Neural crest cell (in vitro differentiated cells): ENCODE measurements at regions not wholly inside any gene's neighbourhood (a gene's known extent, or its start where the extent isn't known, plus 50 kb on each side); places are given as distances from the start of the nearest gene placed in this dataset.

Source experiments
- DNase-seq: peaks from one replicate; pipeline ENCODE4 v3.0.0; 2021; ENCODE audit warnings: low read depth, mixed read lengths, low spot score
- H3K27ac Mint-ChIP-seq: one replicate; pipeline ENCODE4 v1.8.0; 2021; ENCODE audit warnings: mild to moderate bottlenecking, mixed read lengths; ENCODE audit not compliant: unreplicated experiment
- H3K27me3 Mint-ChIP-seq: 2 replicates; pipeline ENCODE4 v1.8.0; 2021; ENCODE audit warnings: low read depth, mild to moderate bottlenecking, mixed read lengths
- H3K36me3 Mint-ChIP-seq: 2 replicates; pipeline ENCODE4 v1.8.0; 2021; ENCODE audit warnings: low read depth, mild to moderate bottlenecking, mixed read lengths
- H3K4me1 Mint-ChIP-seq: 2 replicates; pipeline ENCODE4 v1.8.0; 2021; ENCODE audit warnings: mixed read lengths
- H3K4me3 Mint-ChIP-seq: one replicate; pipeline ENCODE4 v1.8.0; 2021; ENCODE audit warnings: mild to moderate bottlenecking, mixed read lengths
- H3K9me3 Mint-ChIP-seq: 2 replicates; pipeline ENCODE4 v1.8.0; 2021; ENCODE audit warnings: mixed read lengths
- TF ChIP-seq, protein P1 (sequence below): fragments of 200-600 bp; sonication (generic); conservative IDR thresholded peaks from 2 replicates; pipeline ENCODE4 v1.5.0; 2021; ENCODE audit warnings: antibody characterized with exemption, mild to moderate bottlenecking

DNA sequence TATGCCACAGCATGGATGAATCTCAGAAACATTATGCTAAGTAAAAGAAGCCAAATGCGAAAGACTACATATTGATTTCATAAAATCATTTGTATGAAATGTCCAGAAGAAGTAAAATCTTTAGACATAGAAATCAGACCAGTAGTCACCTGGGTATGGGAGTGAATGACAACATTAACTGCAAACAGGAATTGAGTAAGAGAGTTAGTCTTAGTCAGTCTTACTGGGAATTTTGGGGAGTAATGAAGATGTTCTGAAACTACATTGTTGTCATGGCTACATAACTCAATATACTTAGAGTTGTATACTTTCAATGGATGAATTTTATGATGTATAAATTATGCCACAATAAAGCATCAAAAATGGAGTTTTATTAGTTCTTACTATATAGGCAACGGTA, 107.8 kb upstream of the CHORDC1 start:
- Mint-ChIP-seq H3K4me3 (no peak overlapping the region), H3K9me3 (no peaks in the 10 kb centered on the region), H3K27me3 (no peaks in the 10 kb centered on the region), H3K27ac (no peak overlapping the region), H3K4me1 (no peaks in the 10 kb centered on the region), H3K36me3 (no peaks in the 10 kb centered on the region)
- TF ChIP-seq, protein P1, sequence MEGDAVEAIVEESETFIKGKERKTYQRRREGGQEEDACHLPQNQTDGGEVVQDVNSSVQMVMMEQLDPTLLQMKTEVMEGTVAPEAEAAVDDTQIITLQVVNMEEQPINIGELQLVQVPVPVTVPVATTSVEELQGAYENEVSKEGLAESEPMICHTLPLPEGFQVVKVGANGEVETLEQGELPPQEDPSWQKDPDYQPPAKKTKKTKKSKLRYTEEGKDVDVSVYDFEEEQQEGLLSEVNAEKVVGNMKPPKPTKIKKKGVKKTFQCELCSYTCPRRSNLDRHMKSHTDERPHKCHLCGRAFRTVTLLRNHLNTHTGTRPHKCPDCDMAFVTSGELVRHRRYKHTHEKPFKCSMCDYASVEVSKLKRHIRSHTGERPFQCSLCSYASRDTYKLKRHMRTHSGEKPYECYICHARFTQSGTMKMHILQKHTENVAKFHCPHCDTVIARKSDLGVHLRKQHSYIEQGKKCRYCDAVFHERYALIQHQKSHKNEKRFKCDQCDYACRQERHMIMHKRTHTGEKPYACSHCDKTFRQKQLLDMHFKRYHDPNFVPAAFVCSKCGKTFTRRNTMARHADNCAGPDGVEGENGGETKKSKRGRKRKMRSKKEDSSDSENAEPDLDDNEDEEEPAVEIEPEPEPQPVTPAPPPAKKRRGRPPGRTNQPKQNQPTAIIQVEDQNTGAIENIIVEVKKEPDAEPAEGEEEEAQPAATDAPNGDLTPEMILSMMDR, result no peak
- no peak for DNase-seq

DNA sequence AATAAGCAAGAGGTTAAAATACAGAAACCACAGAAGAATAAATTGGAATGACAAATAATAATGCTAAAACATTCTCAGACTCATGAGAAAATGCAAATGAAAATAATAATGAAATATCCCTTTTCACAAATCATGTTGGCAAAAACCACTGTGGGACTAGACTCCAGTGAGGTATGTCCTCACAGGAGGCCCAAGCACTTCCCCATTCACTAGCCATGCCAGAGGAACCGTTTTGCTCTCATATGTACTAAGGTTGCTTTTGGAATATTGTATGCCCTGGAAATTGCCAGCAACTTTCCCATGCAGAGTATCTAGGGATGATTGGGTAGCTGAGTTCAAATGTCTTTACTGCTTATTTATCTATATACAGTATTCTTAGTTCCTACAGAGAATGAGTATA, 106.2 kb upstream of the CHORDC1 start:
- no peak for DNase-seq
- H3K27ac Mint-ChIP-seq, result no peak overlapping the region
- TF ChIP-seq, protein P1, result no peak
- H3K36me3 Mint-ChIP-seq, result no peaks in the 10 kb centered on the region
- H3K4me3 Mint-ChIP-seq, result no peak overlapping the region
- H3K27me3 Mint-ChIP-seq, result no peaks in the 10 kb centered on the region
- H3K9me3 Mint-ChIP-seq, result no peaks in the 10 kb centered on the region
- H3K4me1 Mint-ChIP-seq, result no peaks in the 10 kb centered on the region

DNA sequence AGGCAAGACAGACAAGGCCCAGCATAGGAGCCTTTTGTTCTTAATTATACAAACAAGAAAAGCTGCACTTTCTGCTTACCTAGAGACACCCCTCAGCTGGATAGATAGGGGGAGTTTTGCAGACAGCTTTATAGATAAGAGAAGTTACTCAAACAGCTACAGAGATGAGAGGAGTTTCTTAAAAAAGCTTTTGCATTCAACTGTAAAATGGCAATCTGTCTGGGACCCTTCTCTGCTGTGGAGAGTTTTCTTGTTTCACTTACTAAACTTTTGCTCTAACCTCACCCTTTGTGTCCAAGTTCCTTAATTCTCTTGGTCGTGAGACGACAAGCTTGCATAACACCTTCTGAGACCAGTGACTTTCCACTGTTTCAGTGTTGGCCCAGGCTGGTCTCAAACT, 103.8 kb upstream of the CHORDC1 start:
- Mint-ChIP-seq H3K9me3 (peaks cover 2% of the 10 kb centered on the region), H3K4me3 (no peak overlapping the region), H3K36me3 (no peaks in the 10 kb centered on the region), H3K4me1 (no peaks in the 10 kb centered on the region), H3K27ac (no peak overlapping the region), H3K27me3 (no peaks in the 10 kb centered on the region)
- TF ChIP-seq, protein P1, result no peak
- no peak for DNase-seq

DNA sequence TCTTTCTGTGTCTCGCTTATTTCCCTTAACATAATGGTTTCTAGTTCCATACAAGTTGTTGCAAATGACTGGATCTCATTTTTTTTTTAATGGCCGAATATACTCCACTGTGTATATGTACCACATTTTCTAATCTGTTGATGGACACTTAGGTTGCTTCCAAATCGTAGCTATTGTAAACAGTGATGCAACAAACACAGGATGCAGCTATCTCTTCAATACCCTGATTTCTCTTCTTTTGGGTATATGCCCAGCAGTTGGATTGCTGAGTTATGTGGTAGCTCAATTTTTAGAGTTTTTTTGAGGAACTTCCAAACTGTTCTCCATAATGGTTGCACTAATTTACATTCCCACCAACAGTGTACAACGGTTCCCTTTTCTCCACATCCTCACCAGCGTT, 100.4 kb upstream of the CHORDC1 start:
- no peaks in the 10 kb centered on the region for H3K36me3 Mint-ChIP-seq
- no peak overlapping the region for H3K27ac Mint-ChIP-seq
- no peaks in the 10 kb centered on the region for H3K4me1 Mint-ChIP-seq
- no peak for DNase-seq
- no peak overlapping the region for H3K4me3 Mint-ChIP-seq
- H3K27me3 Mint-ChIP-seq, result no peaks in the 10 kb centered on the region
- H3K9me3 Mint-ChIP-seq, result peaks cover 2% of the 10 kb centered on the region
- TF ChIP-seq, protein P1, result no peak

DNA sequence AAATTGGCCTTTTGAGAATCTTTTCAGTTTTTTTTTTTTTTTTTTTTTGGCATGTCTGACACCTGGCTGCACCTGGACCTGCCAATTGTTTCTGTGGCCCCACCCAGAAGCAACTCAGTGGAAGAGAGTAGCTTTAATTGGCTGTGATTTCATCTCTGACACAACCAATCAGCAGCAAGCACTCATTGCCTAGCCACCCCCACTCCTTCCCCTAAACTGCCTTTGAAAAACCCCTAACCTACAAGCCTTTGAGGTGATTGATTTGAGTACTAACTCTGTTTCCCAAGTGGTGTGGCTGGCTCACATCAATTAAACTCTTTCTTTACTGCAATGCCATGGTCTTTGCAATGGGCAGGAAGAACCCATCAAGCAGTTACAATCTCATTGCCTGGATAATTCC, 98.2 kb upstream of the CHORDC1 start:
- no peak overlapping the region for H3K4me3 Mint-ChIP-seq
- no peaks in the 10 kb centered on the region for H3K4me1 Mint-ChIP-seq
- peaks cover 2% of the 10 kb centered on the region for H3K9me3 Mint-ChIP-seq
- no peaks in the 10 kb centered on the region for H3K27me3 Mint-ChIP-seq
- DNase-seq, result no peak
- no peak overlapping the region for H3K27ac Mint-ChIP-seq
- TF ChIP-seq, protein P1, result no peak
- no peaks in the 10 kb centered on the region for H3K36me3 Mint-ChIP-seq

DNA sequence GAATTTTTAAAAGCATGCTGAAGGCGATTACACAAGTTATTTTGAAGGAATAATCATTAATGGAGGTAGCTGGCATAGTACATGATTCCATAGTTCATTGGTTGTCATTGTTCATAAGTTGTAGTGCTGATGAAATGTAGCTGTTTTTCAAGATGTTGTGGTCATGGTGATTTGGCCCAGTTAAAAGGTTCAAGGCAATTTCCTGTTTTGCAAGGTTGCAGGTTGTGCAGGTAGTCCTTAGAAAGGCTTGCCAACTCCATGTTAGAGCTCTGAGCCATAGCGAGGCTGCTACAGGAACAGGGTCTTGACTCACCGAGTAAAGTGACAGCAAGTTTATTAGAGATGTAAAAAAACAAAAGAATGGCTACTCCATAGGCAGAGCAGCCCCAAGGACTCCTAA, 95.8 kb upstream of the CHORDC1 start:
- Mint-ChIP-seq H3K27ac (no peak overlapping the region), H3K4me3 (no peak overlapping the region), H3K9me3 (peaks cover 2% of the 10 kb centered on the region), H3K27me3 (no peaks in the 10 kb centered on the region), H3K36me3 (no peaks in the 10 kb centered on the region), H3K4me1 (no peaks in the 10 kb centered on the region)
- TF ChIP-seq, protein P1, result no peak
- DNase-seq, result no peak
